H1 (cell line): ENCODE measurements at regions not wholly inside any gene's neighbourhood (a gene's known extent, or its start where the extent isn't known, plus 50 kb on each side); places are given as distances from the start of the nearest gene placed in this dataset.
"Not testable (repeated sequence)": the region's sequence is repeated elsewhere in the genome, so short reads cannot be mapped to it uniquely, and the experiment has no call there.

Experiments
- CTCF ChIA-PET: fragments of 300-600 bp; sonication (Branson Sonifier 250); formaldehyde crosslinking; loops from one replicate; lab custom pipeline; 2021; ENCODE audit not compliant: partially characterized antibody; lab: Charles Lee
- POLR2A ChIA-PET: fragments of 300-600 bp; sonication (Branson Sonifier 250); formaldehyde crosslinking; loops from one replicate; lab custom pipeline; 2021; ENCODE audit warnings: inconsistent platforms; ENCODE audit not compliant: partially characterized antibody; lab: Charles Lee
- DNase-seq, 2 experiments: peaks; one replicate each; pipeline versions ENCODE4 v3.0.0 to v3.0.0-alpha.2; 2010 to 2022; ENCODE audit warnings: low spot score in 2 of 2, low read depth in 1 of 2, mixed read lengths in 1 of 2
- FAIRE-seq: peaks from 2 replicates; lab custom pipeline; 2011; peaks lifted over from hg19 to GRCh38; lab: Jason Lieb, UNC
- H2AFZ ChIP-seq: 2 replicates; pipeline ENCODE4 v1.8.1; 2012; ENCODE audit warnings: low read length, inconsistent platforms
- H2AK5ac ChIP-seq: 2 replicates; pipeline ENCODE4 v1.6.1; 2013; ENCODE audit warnings: low read depth, low read length
- H2BK120ac ChIP-seq: replicated peaks from 2 replicates; pipeline ENCODE3; 2013; ENCODE audit warnings: low read depth, low read length, inconsistent platforms
- H2BK12ac ChIP-seq: 2 replicates; pipeline ENCODE4 v1.6.1; 2013; ENCODE audit warnings: low read depth, low read length
- H2BK15ac ChIP-seq: 2 replicates; pipeline ENCODE4 v1.6.1; 2013; ENCODE audit warnings: low read length
- H2BK20ac ChIP-seq: 2 replicates; pipeline ENCODE4 v1.6.1; 2013; ENCODE audit warnings: low read length
- H2BK5ac ChIP-seq: 2 replicates; pipeline ENCODE4 v1.6.1; 2013; ENCODE audit warnings: low read depth, low read length
- H3K14ac ChIP-seq: 2 replicates; pipeline ENCODE4 v1.6.1; 2013; ENCODE audit warnings: inconsistent platforms; ENCODE audit not compliant: insufficient read length
- H3K18ac ChIP-seq: 2 replicates; pipeline ENCODE4 v1.6.1; 2013; ENCODE audit warnings: low read length; ENCODE audit errors: extremely low read depth
- H3K23ac ChIP-seq: 2 replicates; pipeline ENCODE4 v1.6.1; 2013; ENCODE audit warnings: inconsistent platforms; ENCODE audit not compliant: insufficient read length
- H3K23me2 ChIP-seq: 2 replicates; pipeline ENCODE4 v1.6.1; 2013; ENCODE audit warnings: low read depth, low read length
- H3K27ac ChIP-seq: 2 replicates; pipeline ENCODE4 v1.6.1; 2011; ENCODE audit warnings: low read depth, low read length, inconsistent platforms
- H3K27me3 ChIP-seq, 4 experiments: replicated peaks in 1 of 4; 1 replicate in 1 of 4; 2 replicates in 3 of 4; pipeline versions ENCODE4 v1.6.1 to v1.8.1; 2011 to 2013; ENCODE audit warnings: low read length in 3 of 4, mild to moderate bottlenecking in 3 of 4, inconsistent platforms in 2 of 4, mixed read lengths in 2 of 4, moderate library complexity in 1 of 4; ENCODE audit not compliant: control insufficient read depth in 3 of 4, insufficient read depth in 3 of 4; ENCODE audit errors: extremely low read depth in 1 of 4
- H3K36me3 ChIP-seq, 4 experiments: 2 replicates each; pipeline versions ENCODE4 v1.6.1 to v1.8.1; 2011 to 2013; ENCODE audit warnings: mild to moderate bottlenecking in 4 of 4, low read length in 3 of 4, moderate library complexity in 2 of 4, control low read depth in 1 of 4, inconsistent platforms in 1 of 4; ENCODE audit not compliant: insufficient read depth in 4 of 4, control insufficient read depth in 2 of 4
- H3K4ac ChIP-seq: replicated peaks from 2 replicates; pipeline ENCODE3; 2013; ENCODE audit warnings: low read length, low read depth, mixed read lengths, inconsistent platforms; ENCODE audit not compliant: insufficient read length
- H3K4me1 ChIP-seq, 4 experiments: replicated peaks in 1 of 4; 1 replicate in 1 of 4; 2 replicates in 3 of 4; pipeline versions ENCODE4 v1.6.1 to v1.8.1; 2011 to 2013; ENCODE audit warnings: low read length in 3 of 4, inconsistent platforms in 2 of 4, mixed read lengths in 1 of 4; ENCODE audit not compliant: insufficient read depth in 4 of 4, control insufficient read depth in 3 of 4
- H3K4me2 ChIP-seq, 2 experiments: 2 replicates each; pipeline versions ENCODE4 v1.6.1 to v1.8.1; 2011 to 2013; ENCODE audit warnings: low read depth in 2 of 2, low read length in 2 of 2, control low read depth in 1 of 2, inconsistent platforms in 1 of 2, mild to moderate bottlenecking in 1 of 2; ENCODE audit not compliant: insufficient read depth in 1 of 2
- H3K4me3 ChIP-seq, 4 experiments: fragments of 200-600, 300-600 bp in 1 of 4; sonication (generic), shearing (Covaris generic), sonication (Bioruptor Twin) in 1 of 4; 2 replicates each; pipeline versions ENCODE4 v1.5.1 to v1.8.1; 2011 to 2016; ENCODE audit warnings: low read length in 4 of 4, low read depth in 3 of 4, control low read depth in 2 of 4, inconsistent platforms in 2 of 4, mild to moderate bottlenecking in 2 of 4, mixed read lengths in 1 of 4, moderate library complexity in 1 of 4; ENCODE audit not compliant: insufficient read depth in 2 of 4; ENCODE audit errors: extremely low read depth in 1 of 4
- H3K56ac ChIP-seq: replicated peaks from 2 replicates; pipeline ENCODE3; 2013; ENCODE audit warnings: low read depth, mild to moderate bottlenecking, mixed read lengths, low read length, inconsistent platforms; ENCODE audit not compliant: insufficient read length
- H3K79me1 ChIP-seq: 2 replicates; pipeline ENCODE4 v1.6.1; 2013; ENCODE audit warnings: low read depth, low read length, control low read depth
- H3K79me2 ChIP-seq, 2 experiments: 2 replicates each; pipeline versions ENCODE4 v1.6.1 to v1.8.1; 2012 to 2013; ENCODE audit warnings: low read length in 2 of 2, mild to moderate bottlenecking in 2 of 2, inconsistent platforms in 1 of 2; ENCODE audit not compliant: insufficient read depth in 2 of 2, control insufficient read depth in 1 of 2
- H3K9ac ChIP-seq, 4 experiments: replicated peaks in 1 of 4; 1 replicate in 1 of 4; 2 replicates in 3 of 4; pipeline versions ENCODE4 v1.6.1 to v1.8.1; 2011 to 2013; ENCODE audit warnings: low read depth in 3 of 4, low read length in 3 of 4, control low read depth in 2 of 4, mild to moderate bottlenecking in 2 of 4, moderate library complexity in 2 of 4, inconsistent platforms in 1 of 4; ENCODE audit errors: extremely low read depth in 1 of 4
- H3K9me3 ChIP-seq, 2 experiments: 2 replicates each; pipeline versions ENCODE4 v1.6.1 to v1.8.1; 2012 to 2013; ENCODE audit warnings: mild to moderate bottlenecking in 2 of 2, moderate library complexity in 2 of 2, control low read depth in 1 of 2, inconsistent platforms in 1 of 2, low read depth in 1 of 2, low read length in 1 of 2, mixed read lengths in 1 of 2; ENCODE audit not compliant: insufficient read depth in 2 of 2
- H4K20me1 ChIP-seq, 2 experiments: replicated peaks in 1 of 2; 2 replicates each; pipeline versions ENCODE3 to v1.8.1; 2011 to 2013; ENCODE audit warnings: inconsistent platforms in 2 of 2, low read length in 2 of 2, mild to moderate bottlenecking in 1 of 2; ENCODE audit not compliant: insufficient read depth in 2 of 2, control insufficient read depth in 1 of 2
- H4K5ac ChIP-seq: 2 replicates; pipeline ENCODE4 v1.6.1; 2013; ENCODE audit warnings: low read length, low read depth, mixed read lengths, inconsistent platforms; ENCODE audit not compliant: insufficient read length
- H4K8ac ChIP-seq: 2 replicates; pipeline ENCODE4 v1.8.0; 2013; ENCODE audit warnings: mild to moderate bottlenecking, moderate library complexity, low read length, inconsistent platforms; ENCODE audit not compliant: insufficient read depth; ENCODE audit errors: extremely low read depth
- H4K91ac ChIP-seq: replicated peaks from 2 replicates; pipeline ENCODE3; 2013; ENCODE audit warnings: low read length, mixed read lengths, inconsistent platforms; ENCODE audit not compliant: insufficient read length
- CHD2 ChIP-seq: IDR thresholded peaks from 2 replicates; pipeline ENCODE4 v1.6.1; 2012; ENCODE audit warnings: low read length, improper control_type of control experiment
- CTBP2 ChIP-seq: IDR thresholded peaks from 2 replicates; pipeline ENCODE4 v1.7.0; 2011; ENCODE audit warnings: borderline replicate concordance, mild to moderate bottlenecking, moderate library complexity, mixed read lengths, low read length; ENCODE audit not compliant: insufficient read depth, insufficient read length
- HDAC2 ChIP-seq, 2 experiments: fragments of 300-600 bp in 1 of 2; sonication (generic) in 1 of 2; IDR thresholded peaks; 2 replicates each; pipeline ENCODE4 v1.6.1; 2011 to 2012; ENCODE audit warnings: low read depth in 2 of 2, low read length in 2 of 2, mild to moderate bottlenecking in 2 of 2, moderate library complexity in 2 of 2, borderline replicate concordance in 1 of 2, inconsistent platforms in 1 of 2
- HDAC6 ChIP-seq: IDR thresholded peaks from one replicate; pipeline ENCODE4 v1.7.1; 2012; ENCODE audit warnings: low read depth, mild to moderate bottlenecking, inconsistent platforms, low read length, moderate library complexity
- JUND ChIP-seq: IDR thresholded peaks from 2 replicates; pipeline ENCODE4 v1.6.1; 2011; ENCODE audit warnings: mild to moderate bottlenecking, improper control_type of control experiment, low read length
- NANOG ChIP-seq: IDR thresholded peaks from 2 replicates; pipeline ENCODE4 v1.6.1; 2011; ENCODE audit warnings: low read length, low read depth, mild to moderate bottlenecking, inconsistent platforms; ENCODE audit not compliant: insufficient read depth, poor library complexity, severe bottlenecking
- RBBP5 ChIP-seq: IDR thresholded peaks from 2 replicates; pipeline ENCODE4 v1.7.1; 2012; ENCODE audit warnings: low read depth, mild to moderate bottlenecking, inconsistent platforms, low read length, moderate library complexity, borderline replicate concordance
- SIRT6 ChIP-seq: IDR thresholded peaks from one replicate; pipeline ENCODE4 v1.7.1; 2012; ENCODE audit warnings: low read length, inconsistent platforms
- WGBS, 2 experiments: shearing (Covaris generic) in 1 of 2; methylation state at CpG; one replicate each; pipeline versions ENCODE4 v1.1.6 to v1.1.7; 2013 to 2015; ENCODE audit warnings: low lambda C conversion rate in 2 of 2, mixed read lengths in 2 of 2, inconsistent platforms in 1 of 2, low coverage in 1 of 2, missing lambda C conversion rate in 1 of 2; ENCODE audit not compliant: insufficient replicate concordance in 2 of 2, insufficient coverage in 1 of 2, insufficient read length in 1 of 2; ENCODE audit errors: extremely low coverage in 1 of 2, missing lambda C conversion rate in 1 of 2; 5-methylcytosine and 5-hydroxymethylcytosine counted together

DNA sequence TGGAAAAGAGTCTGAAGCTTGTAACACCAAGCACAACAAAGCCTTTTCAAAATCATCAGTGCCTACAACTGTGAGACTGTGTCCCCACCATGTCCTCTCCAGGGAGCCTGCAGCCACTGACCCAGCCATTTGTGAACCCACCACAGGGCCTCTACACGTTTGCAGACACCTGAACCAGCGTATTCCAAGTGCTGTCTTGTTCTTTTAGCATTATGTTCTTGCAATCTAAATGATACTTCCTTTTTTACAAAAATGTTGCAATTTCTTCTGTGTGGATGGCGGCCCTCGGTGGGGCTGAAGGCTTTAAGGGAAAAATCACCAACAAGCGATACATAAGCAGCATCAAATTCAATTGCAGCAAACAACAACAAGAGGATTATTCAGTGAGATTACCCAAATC is 403.2 kb upstream of the MGMT start (continued):
- TF ChIP-seq HDAC2 (IDR thresholded peaks at IDR 0.05; ENCODE audit: borderline replicate concordance in 1 of 2, low read depth in 2 of 2, low read length in 2 of 2) (no peak), JUND (no peak), NANOG (no peak), HDAC6 (no peak), RBBP5 (no peak), CTBP2 (no peak), SIRT6 (no peak), CHD2 (no peak)

DNA sequence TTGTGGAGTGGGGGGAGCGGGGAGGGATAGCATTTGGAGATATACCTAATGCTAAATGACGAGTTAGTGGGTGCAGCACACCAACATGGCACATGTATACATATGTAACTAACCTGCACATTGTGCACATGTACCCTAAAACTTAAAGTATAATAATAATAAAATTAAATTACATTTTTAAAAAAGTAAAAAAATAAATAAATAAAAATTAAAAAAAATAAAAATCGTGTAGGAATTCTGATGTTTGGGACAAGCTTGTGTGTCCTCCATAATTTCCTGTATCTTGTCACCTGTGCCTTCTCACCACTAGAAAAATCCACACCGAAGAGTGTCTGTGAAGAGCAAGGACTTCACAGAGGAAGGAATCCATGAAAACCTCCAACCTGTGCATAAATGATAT is 400.5 kb upstream of the MGMT start:
- H4K5ac ChIP-seq, DNase-seq, H4K20me1 ChIP-seq, H3K36me3 ChIP-seq, H2AFZ ChIP-seq, FAIRE-seq, H3K9ac ChIP-seq, H3K56ac ChIP-seq, H3K4me1 ChIP-seq, POLR2A ChIA-PET, H2BK120ac ChIP-seq, H2BK15ac ChIP-seq, H3K79me1 ChIP-seq, H2BK12ac ChIP-seq, H3K18ac ChIP-seq, H2AK5ac ChIP-seq, H3K27me3 ChIP-seq, H3K27ac ChIP-seq, H3K79me2 ChIP-seq, H3K4ac ChIP-seq, H3K9me3 ChIP-seq, H2BK5ac ChIP-seq, H2BK20ac ChIP-seq, H3K4me3 ChIP-seq, H3K4me2 ChIP-seq, H4K91ac ChIP-seq, H3K14ac ChIP-seq, H3K23me2 ChIP-seq, H4K8ac ChIP-seq, H3K23ac ChIP-seq: not testable (repeated sequence)
- WGBS, 2 experiments, result 88% methylated on average over 4 of the region's 4 CpGs; no CpG with 5 or more reads in 1 of the 2 experiments
- CTCF ChIA-PET, result interaction anchor here (0.6 kb wide), 1 partner anchor 333 kb away, joined by 3 read pairs; no protein-coding TSS in a partner anchor
